ENCODE measurements at regions not wholly inside any gene's neighbourhood (a gene's known extent, or its start where the extent isn't known, plus 50 kb on each side); places are given as distances from the start of the nearest gene placed in this dataset.
"Not testable (repeated sequence)": the region's sequence is repeated elsewhere in the genome, so short reads cannot be mapped to it uniquely, and the experiment has no call there.

- FAIRE-seq (no peak), DNase-seq (ENCODE audit: low read depth) (no peak)
- H3K27ac ChIP-seq (ENCODE audit: low read depth, low read length): no peak overlapping the region
- no peaks in the 10 kb centered on the region for H3K9me3 ChIP-seq (ENCODE audit: insufficient read depth, low read depth, low read length)
- H3K36me3 Mint-ChIP-seq (ENCODE audit: low read depth, unreplicated experiment): no peaks in the 10 kb centered on the region
- no peak overlapping the region for H3K27ac Mint-ChIP-seq (ENCODE audit: unreplicated experiment)
- H3K4me1 Mint-ChIP-seq (ENCODE audit: low read depth, unreplicated experiment): peaks cover 24% of the 10 kb centered on the region
- TF ChIP-seq CTCF (IDR thresholded peaks at IDR 0.05; ENCODE audit: insufficient read depth, low read depth, low read length) (no peak), EZH2 (IDR thresholded peaks at IDR 0.05; ENCODE audit: insufficient read depth, low read length) (no peak)
- H3K27me3 Mint-ChIP-seq (ENCODE audit: low read depth, unreplicated experiment): no peaks in the 10 kb centered on the region
- H3K4me3 ChIP-seq (ENCODE audit: insufficient read depth, low read depth, low read length): no peak overlapping the region
- peaks cover 15% of the 10 kb centered on the region for H3K4me1 ChIP-seq (ENCODE audit: insufficient read depth, low read length)
- H3K9ac ChIP-seq (ENCODE audit: low read length): no peak overlapping the region
- no peaks in the 10 kb centered on the region for H3K79me2 ChIP-seq (ENCODE audit: insufficient read depth, low read length)
- no peak overlapping the region for H3K4me2 ChIP-seq (ENCODE audit: low read length)
- H3K36me3 ChIP-seq (ENCODE audit: insufficient read depth, low read length): no peaks in the 10 kb centered on the region
- no peak overlapping the region for H2AFZ ChIP-seq (ENCODE audit: low read depth, low read length)
- no peak overlapping the region for H3K4me3 Mint-ChIP-seq (ENCODE audit: unreplicated experiment)
- H3K9me3 Mint-ChIP-seq (ENCODE audit: unreplicated experiment): no peaks in the 10 kb centered on the region
- H4K20me1 ChIP-seq (ENCODE audit: insufficient read depth, low read length): no peaks in the 10 kb centered on the region
- H3K27me3 ChIP-seq (ENCODE audit: insufficient read depth, low read length): no peaks in the 10 kb centered on the region
Measured at GRCh38 chr1:94661431-94661932, 119.9 kb upstream of the F3 start.

- no peak for FAIRE-seq
- Mint-ChIP-seq H3K4me1 (ENCODE audit: low read depth, unreplicated experiment) (peaks cover 24% of the 10 kb centered on the region), H3K36me3 (ENCODE audit: low read depth, unreplicated experiment) (no peaks in the 10 kb centered on the region), H3K27me3 (ENCODE audit: low read depth, unreplicated experiment) (no peaks in the 10 kb centered on the region), H3K9me3 (ENCODE audit: unreplicated experiment) (no peaks in the 10 kb centered on the region), H3K27ac (ENCODE audit: unreplicated experiment) (peak overlapping the region; percentile 51), H3K4me3 (ENCODE audit: unreplicated experiment) (peak overlapping the region; percentile 3)
- peak; percentile 39 for DNase-seq (ENCODE audit: low read depth)
- Histone ChIP-seq H3K27me3 (ENCODE audit: insufficient read depth, low read length) (no peaks in the 10 kb centered on the region), H3K4me2 (ENCODE audit: low read length) (no peak overlapping the region), H3K79me2 (ENCODE audit: insufficient read depth, low read length) (no peaks in the 10 kb centered on the region), H3K36me3 (ENCODE audit: insufficient read depth, low read length) (no peaks in the 10 kb centered on the region), H2AFZ (ENCODE audit: low read depth, low read length) (no peak overlapping the region), H3K27ac (ENCODE audit: low read depth, low read length) (no peak overlapping the region), H3K9ac (ENCODE audit: low read length) (no peak overlapping the region), H3K4me3 (ENCODE audit: insufficient read depth, low read depth, low read length) (no peak overlapping the region), H3K9me3 (ENCODE audit: insufficient read depth, low read depth, low read length) (no peaks in the 10 kb centered on the region), H3K4me1 (ENCODE audit: insufficient read depth, low read length) (peaks cover 15% of the 10 kb centered on the region), H4K20me1 (ENCODE audit: insufficient read depth, low read length) (no peaks in the 10 kb centered on the region)
- TF ChIP-seq CTCF (IDR thresholded peaks at IDR 0.05; ENCODE audit: insufficient read depth, low read depth, low read length) (no peak), EZH2 (IDR thresholded peaks at IDR 0.05; ENCODE audit: insufficient read depth, low read length) (no peak)
Measured at GRCh38 chr1:94660994-94661393, 119.4 kb upstream of the F3 start.

GRCh38 chr1:94660258-94660657, 118.7 kb upstream of the F3 start:
- H4K20me1 ChIP-seq (ENCODE audit: insufficient read depth, low read length): no peaks in the 10 kb centered on the region
- H3K4me1 ChIP-seq (ENCODE audit: insufficient read depth, low read length): peaks cover 15% of the 10 kb centered on the region
- no peaks in the 10 kb centered on the region for H3K36me3 Mint-ChIP-seq (ENCODE audit: low read depth, unreplicated experiment)
- H3K27ac ChIP-seq (ENCODE audit: low read depth, low read length): no peak overlapping the region
- no peak for TF ChIP-seq EZH2 (IDR thresholded peaks at IDR 0.05; ENCODE audit: insufficient read depth, low read length)
- no peak for TF ChIP-seq CTCF (IDR thresholded peaks at IDR 0.05; ENCODE audit: insufficient read depth, low read depth, low read length)
- no peaks in the 10 kb centered on the region for H3K9me3 Mint-ChIP-seq (ENCODE audit: unreplicated experiment)
- no peaks in the 10 kb centered on the region for H3K9me3 ChIP-seq (ENCODE audit: insufficient read depth, low read depth, low read length)
- H3K36me3 ChIP-seq (ENCODE audit: insufficient read depth, low read length): no peaks in the 10 kb centered on the region
- H3K4me3 Mint-ChIP-seq (ENCODE audit: unreplicated experiment): no peak overlapping the region
- peaks cover 24% of the 10 kb centered on the region for H3K4me1 Mint-ChIP-seq (ENCODE audit: low read depth, unreplicated experiment)
- no peaks in the 10 kb centered on the region for H3K79me2 ChIP-seq (ENCODE audit: insufficient read depth, low read length)
- H3K4me2 ChIP-seq (ENCODE audit: low read length): no peak overlapping the region
- H3K4me3 ChIP-seq (ENCODE audit: insufficient read depth, low read depth, low read length): no peak overlapping the region
- no peak for FAIRE-seq
- H3K27ac Mint-ChIP-seq (ENCODE audit: unreplicated experiment): no peak overlapping the region
- DNase-seq (ENCODE audit: low read depth): no peak
- H3K27me3 Mint-ChIP-seq (ENCODE audit: low read depth, unreplicated experiment): no peaks in the 10 kb centered on the region
- no peaks in the 10 kb centered on the region for H3K27me3 ChIP-seq (ENCODE audit: insufficient read depth, low read length)
- no peak overlapping the region for H2AFZ ChIP-seq (ENCODE audit: low read depth, low read length)
- no peak overlapping the region for H3K9ac ChIP-seq (ENCODE audit: low read length)

GRCh38 chr1:94659202-94659601, 117.6 kb upstream of the F3 start:
- not testable (repeated sequence) for H2AFZ ChIP-seq (ENCODE audit: low read depth, low read length); H3K27me3 ChIP-seq (ENCODE audit: insufficient read depth, low read length); H3K27ac ChIP-seq (ENCODE audit: low read depth, low read length); H3K4me3 Mint-ChIP-seq (ENCODE audit: unreplicated experiment); H3K9me3 ChIP-seq (ENCODE audit: insufficient read depth, low read depth, low read length); H3K4me3 ChIP-seq (ENCODE audit: insufficient read depth, low read depth, low read length); H3K79me2 ChIP-seq (ENCODE audit: insufficient read depth, low read length); H3K36me3 ChIP-seq (ENCODE audit: insufficient read depth, low read length); DNase-seq (ENCODE audit: low read depth); H3K9me3 Mint-ChIP-seq (ENCODE audit: unreplicated experiment); H4K20me1 ChIP-seq (ENCODE audit: insufficient read depth, low read length); H3K9ac ChIP-seq (ENCODE audit: low read length); H3K27ac Mint-ChIP-seq (ENCODE audit: unreplicated experiment); H3K4me2 ChIP-seq (ENCODE audit: low read length); H3K27me3 Mint-ChIP-seq (ENCODE audit: low read depth, unreplicated experiment); H3K36me3 Mint-ChIP-seq (ENCODE audit: low read depth, unreplicated experiment); FAIRE-seq
- H3K4me1 Mint-ChIP-seq (ENCODE audit: low read depth, unreplicated experiment): peaks cover 24% of the 10 kb centered on the region
- H3K4me1 ChIP-seq (ENCODE audit: insufficient read depth, low read length): peaks cover 15% of the 10 kb centered on the region
